IMR-90 (cell line): ENCODE measurements at regions not wholly inside any gene's neighbourhood (a gene's known extent, or its start where the extent isn't known, plus 50 kb on each side); places are given as distances from the start of the nearest gene placed in this dataset.

ENCODE experiments used
- ATAC-seq: fragments of 200-7000 bp; cut with Tn5 transposase; 2 replicates; pipeline ENCODE4 v1.9.1; 2020; ENCODE audit warnings: low read depth, mild to moderate bottlenecking, moderate library complexity
- BruUV-seq: library from RNA; stranded (reverse); fragments of 400-500 nt; replicated peaks from 2 replicates; lab custom pipeline; 2021; lab: Mats Ljungman, UMichigan
- CTCF ChIA-PET: fragments of 300-600 bp; formaldehyde crosslinking; extraction: SDS; loops from one replicate; lab custom pipeline; 2021; ENCODE audit warnings: antibody characterized with exemption; lab: Yijun Ruan, JAX
- POLR2A ChIA-PET: fragments of 300-600 bp; sonication (Branson Sonifier 250); formaldehyde crosslinking; loops from one replicate; lab custom pipeline; 2022; ENCODE audit warnings: antibody characterized with exemption; ENCODE audit not compliant: unreplicated experiment; lab: Charles Lee
- DNase-seq: peaks from one replicate; pipeline ENCODE4 v3.0.0; 2013
- H2AFZ ChIP-seq: replicated peaks from 2 replicates; pipeline ENCODE3; 2013; ENCODE audit warnings: low read length, mild to moderate bottlenecking; ENCODE audit not compliant: poor library complexity
- H2AK5ac ChIP-seq: 2 replicates; pipeline ENCODE4 v1.6.1; 2013; ENCODE audit warnings: low read depth, low read length, inconsistent platforms
- H2AK9ac ChIP-seq: replicated peaks from 2 replicates; pipeline ENCODE3; 2013; ENCODE audit warnings: mild to moderate bottlenecking, low read depth, low read length, moderate library complexity; ENCODE audit not compliant: poor library complexity
- H2BK120ac ChIP-seq: 2 replicates; pipeline ENCODE4 v1.6.1; 2013; ENCODE audit warnings: low read depth, low read length, inconsistent platforms
- H2BK15ac ChIP-seq: 3 replicates; pipeline ENCODE4 v1.6.1; 2013; ENCODE audit warnings: low read depth, low read length, inconsistent platforms
- H2BK20ac ChIP-seq: 2 replicates; pipeline ENCODE4 v1.6.1; 2013; ENCODE audit warnings: low read depth, mild to moderate bottlenecking, inconsistent platforms, low read length, moderate library complexity
- H2BK5ac ChIP-seq: 2 replicates; pipeline ENCODE4 v1.6.1; 2013; ENCODE audit warnings: mild to moderate bottlenecking, low read depth, low read length, inconsistent platforms; ENCODE audit not compliant: poor library complexity, severe bottlenecking
- H3K14ac ChIP-seq: replicated peaks from 2 replicates; pipeline ENCODE4 v1.6.1; 2013; ENCODE audit warnings: low read depth, low read length, inconsistent platforms
- H3K18ac ChIP-seq: 2 replicates; pipeline ENCODE4 v1.6.1; 2013; ENCODE audit warnings: low read depth, low read length, control low read depth
- H3K23ac ChIP-seq: 2 replicates; pipeline ENCODE4 v1.6.1; 2013; ENCODE audit warnings: low read depth, low read length, inconsistent platforms
- H3K27ac ChIP-seq: 2 replicates; pipeline ENCODE4 v1.5.1; 2013; ENCODE audit warnings: mild to moderate bottlenecking, control low read depth, low read length; ENCODE audit not compliant: insufficient read depth
- H3K27me3 ChIP-seq: 2 replicates; pipeline ENCODE4 v1.6.1; 2013; ENCODE audit warnings: low read length; ENCODE audit not compliant: control insufficient read depth, insufficient read depth
- H3K36me3 ChIP-seq: 2 replicates; pipeline ENCODE4 v1.6.1; 2013; ENCODE audit warnings: low read length, mixed read lengths; ENCODE audit not compliant: control insufficient read depth, insufficient read depth
- H3K4ac ChIP-seq: 2 replicates; pipeline ENCODE4 v1.6.1; 2013; ENCODE audit warnings: low read depth, low read length, inconsistent platforms
- H3K4me1 ChIP-seq: 2 replicates; pipeline ENCODE4 v1.6.1; 2013; ENCODE audit warnings: low read length, mixed read lengths; ENCODE audit not compliant: control insufficient read depth, insufficient read depth
- H3K4me2 ChIP-seq: 2 replicates; pipeline ENCODE4 v1.6.1; 2013; ENCODE audit warnings: low read depth, mild to moderate bottlenecking, control low read depth, low read length, moderate library complexity
- H3K4me3 ChIP-seq: 2 replicates; pipeline ENCODE4 v1.5.1; 2013; ENCODE audit warnings: low read depth, mild to moderate bottlenecking, control low read depth, low read length, moderate library complexity; ENCODE audit not compliant: insufficient read depth
- H3K56ac ChIP-seq: 2 replicates; pipeline ENCODE4 v1.6.1; 2013; ENCODE audit warnings: low read length, inconsistent platforms; ENCODE audit not compliant: insufficient read depth; ENCODE audit errors: extremely low read depth
- H3K79me1 ChIP-seq, 2 experiments: 2 replicates each; pipeline ENCODE4 v1.6.1; 2013; ENCODE audit warnings: low read length in 2 of 2, inconsistent platforms in 1 of 2, low read depth in 1 of 2
- H3K9ac ChIP-seq: 2 replicates; pipeline ENCODE4 v1.6.1; 2013; ENCODE audit warnings: low read depth, low read length, control low read depth
- H3K9me1 ChIP-seq: 2 replicates; pipeline ENCODE4 v1.6.1; 2013; ENCODE audit warnings: low read length, inconsistent platforms; ENCODE audit not compliant: insufficient read depth
- H3K9me3 ChIP-seq: 2 replicates; pipeline ENCODE4 v1.6.1; 2013; ENCODE audit warnings: low read length; ENCODE audit not compliant: control insufficient read depth, insufficient read depth
- H4K20me1 ChIP-seq: 2 replicates; pipeline ENCODE4 v1.6.1; 2013; ENCODE audit warnings: low read length, inconsistent platforms; ENCODE audit not compliant: insufficient read depth
- H4K5ac ChIP-seq: 2 replicates; pipeline ENCODE4 v1.6.1; 2013; ENCODE audit warnings: mild to moderate bottlenecking, low read depth, low read length, control low read depth
- H4K8ac ChIP-seq, 2 experiments: 2 replicates each; pipeline ENCODE4 v1.6.1; 2013; ENCODE audit warnings: low read depth in 2 of 2, low read length in 2 of 2, control low read depth in 1 of 2, inconsistent platforms in 1 of 2
- H4K91ac ChIP-seq: 2 replicates; pipeline ENCODE4 v1.6.1; 2013; ENCODE audit warnings: low read depth, low read length, inconsistent platforms; ENCODE audit not compliant: insufficient read depth
- BHLHE40 ChIP-seq: fragments of 150-350 bp; IDR thresholded peaks from 2 replicates; pipeline ENCODE4 v1.6.1; 2016; ENCODE audit warnings: mild to moderate bottlenecking, low read depth, low read length
- CTCF ChIP-seq: conservative IDR thresholded peaks from 2 replicates; pipeline ENCODE4 v1.5.1; 2012; ENCODE audit warnings: mild to moderate bottlenecking, low read depth, low read length, improper control_type of control experiment
- ELK1 ChIP-seq: fragments of 150-350 bp; IDR thresholded peaks from 2 replicates; pipeline ENCODE4 v1.6.1; 2016; ENCODE audit warnings: low read depth, mild to moderate bottlenecking, low read length, moderate library complexity, borderline replicate concordance
- MAZ ChIP-seq: IDR thresholded peaks from 2 replicates; pipeline ENCODE4 v1.6.1; 2012; ENCODE audit warnings: low read depth, mild to moderate bottlenecking, low read length, improper control_type of control experiment, moderate library complexity, borderline replicate concordance
- MXI1 ChIP-seq: IDR thresholded peaks from 2 replicates; pipeline ENCODE4 v1.6.1; 2012; ENCODE audit warnings: low read depth, mild to moderate bottlenecking, low read length, moderate library complexity, borderline replicate concordance
- RAD21 ChIP-seq: IDR thresholded peaks from 2 replicates; pipeline ENCODE4 v1.6.1; 2012; ENCODE audit warnings: low read length, improper control_type of control experiment
- RCOR1 ChIP-seq: IDR thresholded peaks from 2 replicates; pipeline ENCODE4 v1.6.1; 2012; ENCODE audit warnings: mild to moderate bottlenecking, low read length, improper control_type of control experiment; ENCODE audit not compliant: insufficient replicate concordance
- RFX5 ChIP-seq: IDR thresholded peaks from 2 replicates; pipeline ENCODE4 v1.8.0; 2012; ENCODE audit warnings: low read depth, mild to moderate bottlenecking, low read length, moderate library complexity
- SMC3 ChIP-seq: fragments of 150-350 bp; IDR thresholded peaks from 2 replicates; pipeline ENCODE4 v1.6.1; 2016; ENCODE audit warnings: low read depth, mild to moderate bottlenecking, antibody characterized with exemption, low read length, moderate library complexity
- WGBS, 2 experiments: methylation state at CpG; one replicate each; pipeline versions ENCODE4 v1.1.5 to v1.1.7; 2013; ENCODE audit warnings: missing lambda C conversion rate in 2 of 2; ENCODE audit not compliant: insufficient read length in 1 of 2; ENCODE audit errors: extremely low coverage in 2 of 2; 5-methylcytosine and 5-hydroxymethylcytosine counted together
- dilution Hi-C: fragments of 300-500 bp; cut with HindIII; formaldehyde crosslinking; loops from one replicate; pipeline ENCODE4 v1.14.3; 2018; ENCODE audit warnings: low sequenced_read_pairs; ENCODE audit not compliant: unreplicated experiment
- in situ Hi-C: fragments of 300-500 bp; cut with MboI; formaldehyde crosslinking; loops from 3 replicates; pipeline ENCODE4 v1.14.3; 2019; ENCODE audit warnings: low sequenced_read_pairs, inconsistent platforms, mixed read lengths
- intact Hi-C: fragments of 100-400 bp; cut with micrococcal nuclease; formaldehyde crosslinking; loops from 2 replicates; pipeline ENCODE4 v1.10.0; 2022

- Histone ChIP-seq H3K9me1 (no peaks in the 10 kb centered on the region), H3K4me2 (no peak overlapping the region), H4K5ac (no peak overlapping the region), H2BK15ac (no peak overlapping the region), H2AFZ (no peak overlapping the region), H3K9ac (no peak overlapping the region), H3K36me3 (no peaks in the 10 kb centered on the region), H4K8ac (no peak overlapping the region), H3K23ac (no peak overlapping the region), H2BK5ac (no peak overlapping the region), H3K4me1 (no peaks in the 10 kb centered on the region), H3K27me3 (no peaks in the 10 kb centered on the region), H4K91ac (no peak overlapping the region), H3K14ac (no peak overlapping the region), H3K9me3 (0 out of 2 replicates have a peak, but pooled peaks cover 2% of the 10 kb centered on the region), H3K27ac (no peak overlapping the region), H3K79me1 (no peaks in the 10 kb centered on the region), H4K20me1 (no peaks in the 10 kb centered on the region), H3K4me3 (no peak overlapping the region), H2AK9ac (no peak overlapping the region), H2BK20ac (no peak overlapping the region), H2BK120ac (no peak overlapping the region), H3K4ac (no peak overlapping the region), H3K56ac (no peak overlapping the region), H3K18ac (no peak overlapping the region), H2AK5ac (no peak overlapping the region)
- in situ Hi-C loops (no loop called here), dilution Hi-C loops (no loop called here), intact Hi-C loops (no loop called here)
- no peak for TF ChIP-seq ELK1
- TF ChIP-seq CTCF, result no peak
- no peak for TF ChIP-seq MXI1
- no peak for TF ChIP-seq RAD21
- TF ChIP-seq RCOR1, result no peak
- TF ChIP-seq RFX5, result no peak
- no peak for TF ChIP-seq SMC3
- TF ChIP-seq BHLHE40, result no peak
- no peak for TF ChIP-seq MAZ
- DNase-seq (no peak), ATAC-seq (no peak)
- POLR2A ChIA-PET, result no interaction called here
- WGBS, 2 experiments, result no CpG with 5 or more reads among the region's 3 CpGs
- CTCF ChIA-PET, result no interaction called here
- no TSS peak for BruUV-seq
Measured at GRCh38 chr4:162830899-162831298, 335.8 kb downstream of the NAF1 start.
